Karpas-422 (cell line): ENCODE measurements at regions not wholly inside any gene's neighbourhood (a gene's known extent, or its start where the extent isn't known, plus 50 kb on each side); places are given as distances from the start of the nearest gene placed in this dataset.
"Not testable (repeated sequence)": the region's sequence is repeated elsewhere in the genome, so short reads cannot be mapped to it uniquely, and the experiment has no call there.

Source experiments
- DNase-seq: peaks from one replicate; pipeline ENCODE4 v3.0.0-alpha.2; 2015
- H2AFZ ChIP-seq: fragments of 200-600 bp; sonication (generic); 2 replicates; pipeline ENCODE4 v1.6.1; 2014; ENCODE audit warnings: antibody characterized with exemption, low read length, mixed read lengths
- H3K27ac ChIP-seq: fragments of 200-600 bp; sonication (generic); 2 replicates; pipeline ENCODE4 v1.5.1; 2014; ENCODE audit warnings: mild to moderate bottlenecking, low read length, moderate library complexity
- H3K27me3 ChIP-seq: fragments of 200-600 bp; sonication (generic); 2 replicates; pipeline ENCODE4 v1.6.1; 2014; ENCODE audit warnings: low read length, mixed read lengths
- H3K36me3 ChIP-seq: fragments of 200-600 bp; sonication (generic); 2 replicates; pipeline ENCODE4 v1.6.1; 2014; ENCODE audit warnings: low read length, mixed read lengths; ENCODE audit not compliant: insufficient read depth
- H3K4me1 ChIP-seq: fragments of 200-600 bp; sonication (generic); 2 replicates; pipeline ENCODE4 v1.6.1; 2014; ENCODE audit warnings: mild to moderate bottlenecking, low read length, mixed read lengths
- H3K4me2 ChIP-seq: fragments of 200-600 bp; sonication (generic); 2 replicates; pipeline ENCODE4 v1.6.1; 2014; ENCODE audit warnings: low read length, low read depth, mild to moderate bottlenecking; ENCODE audit not compliant: poor library complexity, severe bottlenecking
- H3K4me3 ChIP-seq: fragments of 200-600 bp; sonication (generic); 2 replicates; pipeline ENCODE4 v1.5.1; 2014; ENCODE audit warnings: mild to moderate bottlenecking, antibody characterized with exemption, low read length, mixed read lengths
- H3K79me2 ChIP-seq: fragments of 200-600 bp; sonication (generic); 2 replicates; pipeline ENCODE4 v1.6.1; 2014; ENCODE audit warnings: mild to moderate bottlenecking, low read length, mixed read lengths
- H3K9ac ChIP-seq: fragments of 200-600 bp; sonication (generic); 2 replicates; pipeline ENCODE4 v1.6.0; 2014; ENCODE audit warnings: low read length
- H3K9me2 ChIP-seq: fragments of 200-600 bp; sonication (generic), shearing (Covaris generic); replicated peaks from 2 replicates; pipeline ENCODE4 v1.6.0; 2014; ENCODE audit warnings: mild to moderate bottlenecking, low read length, moderate library complexity; ENCODE audit not compliant: insufficient read depth
- H3K9me3 ChIP-seq: fragments of 300-700, 200-600 bp; sonication (generic); 2 replicates; pipeline ENCODE4 v1.6.1; 2014; ENCODE audit warnings: low read length, mixed read lengths
- H4K20me1 ChIP-seq: fragments of 200-600 bp; sonication (generic); 2 replicates; pipeline ENCODE4 v1.6.1; 2014; ENCODE audit warnings: mild to moderate bottlenecking, antibody characterized with exemption, low read length, low read depth; ENCODE audit not compliant: insufficient read depth

GRCh38 chr12:69167648-69168165 is 71.7 kb upstream of the CPSF6 start:
- H3K27ac ChIP-seq: no peak overlapping the region
- no peaks in the 10 kb centered on the region for H3K9me3 ChIP-seq
- H4K20me1 ChIP-seq: no peaks in the 10 kb centered on the region
- H3K36me3 ChIP-seq: no peaks in the 10 kb centered on the region
- H3K9me2 ChIP-seq: no peaks in the 10 kb centered on the region
- H3K9ac ChIP-seq: no peak overlapping the region
- no peaks in the 10 kb centered on the region for H3K79me2 ChIP-seq
- H3K4me2 ChIP-seq: no peak overlapping the region
- no peaks in the 10 kb centered on the region for H3K27me3 ChIP-seq
- no peak overlapping the region for H2AFZ ChIP-seq
- no peak overlapping the region for H3K4me3 ChIP-seq
- DNase-seq: no peak
- no peaks in the 10 kb centered on the region for H3K4me1 ChIP-seq

- H3K9ac ChIP-seq: no peak overlapping the region
Observed at GRCh38 chr12:69168363-69168762, 71.0 kb upstream of the CPSF6 start.

GRCh38 chr12:69168828-69169227 is 70.5 kb upstream of the CPSF6 start:
- Histone ChIP-seq H2AFZ (no peak overlapping the region), H3K9ac (no peak overlapping the region), H3K79me2 (no peaks in the 10 kb centered on the region), H3K9me3 (no peaks in the 10 kb centered on the region), H3K4me2 (no peak overlapping the region), H3K4me1 (no peaks in the 10 kb centered on the region), H3K27ac (no peak overlapping the region), H3K36me3 (no peaks in the 10 kb centered on the region), H3K4me3 (no peak overlapping the region), H4K20me1 (no peaks in the 10 kb centered on the region), H3K9me2 (no peaks in the 10 kb centered on the region), H3K27me3 (no peaks in the 10 kb centered on the region)
- DNase-seq: no peak

More at GRCh38 chr12:69168363-69168762, 71.0 kb upstream of the CPSF6 start:
- H3K4me3 ChIP-seq: no peak overlapping the region
- H3K27me3 ChIP-seq: no peaks in the 10 kb centered on the region
- no peak overlapping the region for H2AFZ ChIP-seq
- no peaks in the 10 kb centered on the region for H3K4me1 ChIP-seq
- H3K9me2 ChIP-seq: no peaks in the 10 kb centered on the region
- H3K9me3 ChIP-seq: no peaks in the 10 kb centered on the region
- no peak overlapping the region for H3K27ac ChIP-seq
- no peaks in the 10 kb centered on the region for H4K20me1 ChIP-seq
- H3K4me2 ChIP-seq: no peak overlapping the region
- no peak for DNase-seq
- H3K79me2 ChIP-seq: no peaks in the 10 kb centered on the region
- no peaks in the 10 kb centered on the region for H3K36me3 ChIP-seq

GRCh38 chr12:69170293-69170692 is 69.1 kb upstream of the CPSF6 start:
- Histone ChIP-seq H3K4me1 (no peaks in the 10 kb centered on the region), H3K27ac (no peak overlapping the region), H4K20me1 (no peaks in the 10 kb centered on the region), H3K4me2 (no peak overlapping the region), H3K9me2 (no peaks in the 10 kb centered on the region), H2AFZ (no peak overlapping the region), H3K9ac (no peak overlapping the region), H3K79me2 (no peaks in the 10 kb centered on the region), H3K27me3 (no peaks in the 10 kb centered on the region), H3K4me3 (no peak overlapping the region), H3K36me3 (no peaks in the 10 kb centered on the region), H3K9me3 (no peaks in the 10 kb centered on the region)
- no peak for DNase-seq

- H3K9me3 ChIP-seq: no peaks in the 10 kb centered on the region
- H3K79me2 ChIP-seq: no peaks in the 10 kb centered on the region
- no peak overlapping the region for H3K9ac ChIP-seq
- no peaks in the 10 kb centered on the region for H3K27me3 ChIP-seq
- no peaks in the 10 kb centered on the region for H3K36me3 ChIP-seq
- no peaks in the 10 kb centered on the region for H3K4me1 ChIP-seq
- H3K4me2 ChIP-seq: no peak overlapping the region
- no peaks in the 10 kb centered on the region for H4K20me1 ChIP-seq
- H3K9me2 ChIP-seq: no peaks in the 10 kb centered on the region
- H2AFZ ChIP-seq: no peak overlapping the region
- DNase-seq: no peak
- no peak overlapping the region for H3K4me3 ChIP-seq
- H3K27ac ChIP-seq: no peak overlapping the region
Observed at GRCh38 chr12:69171881-69172280, 67.5 kb upstream of the CPSF6 start.

GRCh38 chr12:69172491-69172890 is 66.9 kb upstream of the CPSF6 start:
- Histone ChIP-seq H4K20me1 (no peaks in the 10 kb centered on the region), H3K4me2 (no peak overlapping the region), H3K4me1 (no peaks in the 10 kb centered on the region), H3K9ac (no peak overlapping the region), H2AFZ (no peak overlapping the region), H3K4me3 (no peak overlapping the region), H3K27ac (no peak overlapping the region), H3K36me3 (no peaks in the 10 kb centered on the region), H3K9me3 (no peaks in the 10 kb centered on the region), H3K27me3 (no peaks in the 10 kb centered on the region), H3K9me2 (no peaks in the 10 kb centered on the region), H3K79me2 (no peaks in the 10 kb centered on the region)
- DNase-seq: no peak

- Histone ChIP-seq H3K27ac (no peak overlapping the region), H3K9me3 (no peaks in the 10 kb centered on the region), H3K27me3 (no peaks in the 10 kb centered on the region), H3K36me3 (no peaks in the 10 kb centered on the region), H3K4me3 (no peak overlapping the region), H3K9me2 (no peaks in the 10 kb centered on the region), H2AFZ (no peak overlapping the region), H3K79me2 (no peaks in the 10 kb centered on the region), H3K4me2 (no peak overlapping the region), H3K4me1 (no peaks in the 10 kb centered on the region), H3K9ac (no peak overlapping the region), H4K20me1 (no peaks in the 10 kb centered on the region)
- DNase-seq: no peak
Observed at GRCh38 chr12:69173368-69173767, 66.0 kb upstream of the CPSF6 start.

- Histone ChIP-seq H3K9ac (no peak overlapping the region), H4K20me1 (no peaks in the 10 kb centered on the region), H3K9me2 (no peaks in the 10 kb centered on the region), H3K4me1 (no peaks in the 10 kb centered on the region), H2AFZ (no peak overlapping the region), H3K9me3 (no peaks in the 10 kb centered on the region), H3K4me2 (no peak overlapping the region), H3K79me2 (no peaks in the 10 kb centered on the region), H3K4me3 (no peak overlapping the region), H3K36me3 (no peaks in the 10 kb centered on the region), H3K27ac (no peak overlapping the region), H3K27me3 (no peaks in the 10 kb centered on the region)
- no peak for DNase-seq
Observed at GRCh38 chr12:69179786-69180185, 59.6 kb upstream of the CPSF6 start.

- not testable (repeated sequence) for DNase-seq, H3K9me2 ChIP-seq, H3K27ac ChIP-seq, H3K9ac ChIP-seq, H3K27me3 ChIP-seq, H4K20me1 ChIP-seq, H2AFZ ChIP-seq, H3K36me3 ChIP-seq, H3K4me1 ChIP-seq, H3K79me2 ChIP-seq, H3K4me2 ChIP-seq, H3K4me3 ChIP-seq
- peaks cover 22% of the 10 kb centered on the region for H3K9me3 ChIP-seq
Observed at GRCh38 chr12:69187572-69187971, 51.8 kb upstream of the CPSF6 start.
